Activated B cell treated with CpG ODN at 0.5 μM for 24 hours (primary cell): ENCODE measurements at regions not wholly inside any gene's neighbourhood (a gene's known extent, or its start where the extent isn't known, plus 50 kb on each side); places are given as distances from the start of the nearest gene placed in this dataset.

Experiments used
- ATAC-seq: fragments of 200-7000 bp; cut with Tn5 transposase; one replicate; pipeline ENCODE4 v1.10.0; 2021; ENCODE audit warnings: low read depth, mild to moderate bottlenecking, moderate library complexity
- CTCF ChIA-PET: fragments of 350-600 bp; sonication (Branson Sonifier 250); formaldehyde crosslinking; loops from one replicate; lab custom pipeline; 2021; ENCODE audit warnings: antibody characterized with exemption; lab: Charles Lee
- POLR2A ChIA-PET: fragments of 350-600 bp; sonication (Branson Sonifier 250); formaldehyde crosslinking; loops from one replicate; lab custom pipeline; 2021; ENCODE audit warnings: antibody characterized with exemption; lab: Charles Lee
- DNase-seq: peaks from one replicate; pipeline ENCODE4 v3.0.0; 2022
- H3K27ac Mint-ChIP-seq: one replicate; pipeline ENCODE4 v1.8.0; 2020; ENCODE audit warnings: mixed read lengths
- H3K27me3 Mint-ChIP-seq: one replicate; pipeline ENCODE4 v1.8.0; 2021; ENCODE audit warnings: mixed read lengths
- H3K36me3 Mint-ChIP-seq: one replicate; pipeline ENCODE4 v1.8.0; 2021; ENCODE audit warnings: low read depth, mixed read lengths
- H3K4me1 Mint-ChIP-seq: one replicate; pipeline ENCODE4 v1.8.0; 2021; ENCODE audit warnings: mixed read lengths
- H3K4me3 Mint-ChIP-seq: one replicate; pipeline ENCODE4 v1.8.0; 2020; ENCODE audit warnings: mild to moderate bottlenecking, mixed read lengths
- H3K9me3 Mint-ChIP-seq: one replicate; pipeline ENCODE4 v1.8.0; 2020; ENCODE audit warnings: mixed read lengths
- CTCF ChIP-seq: fragments of 200-600 bp; IDR thresholded peaks from one replicate; pipeline ENCODE4 v1.8.0; 2022; ENCODE audit warnings: antibody characterized with exemption, mild to moderate bottlenecking
- intact Hi-C: fragments of 100-400 bp; cut with micrococcal nuclease; formaldehyde crosslinking; loops from one replicate; pipeline ENCODE4 v1.15.1; 2024

- POLR2A ChIA-PET, result no interaction called here
- H3K9me3 Mint-ChIP-seq, result no peaks in the 10 kb centered on the region
- no peak overlapping the region for H3K4me3 Mint-ChIP-seq
- no peaks in the 10 kb centered on the region for H3K36me3 Mint-ChIP-seq
- ATAC-seq (no peak), DNase-seq (no peak)
- no peak for TF ChIP-seq CTCF
- no peaks in the 10 kb centered on the region for H3K4me1 Mint-ChIP-seq
- H3K27me3 Mint-ChIP-seq, result peaks cover 3% of the 10 kb centered on the region
- intact Hi-C loops, result no loop called here
- no peak overlapping the region for H3K27ac Mint-ChIP-seq
- CTCF ChIA-PET, result no interaction called here
These were observed 210.7 kb upstream of the EOLA2 start for GRCh38 chrX:150148749-150149672.

- intact Hi-C loops, result no loop called here
- CTCF ChIA-PET, result no interaction called here
- H3K4me3 Mint-ChIP-seq, result no peak overlapping the region
These were observed 211.9 kb upstream of the EOLA2 start for GRCh38 chrX:150150076-150150779.

GRCh38 chrX:150150780-150151125, 212.4 kb upstream of the MAMLD1 start:
- intact Hi-C loops, result no loop called here
- no peaks in the 10 kb centered on the region for H3K4me1 Mint-ChIP-seq
- no peak for TF ChIP-seq CTCF
- no peak overlapping the region for H3K4me3 Mint-ChIP-seq
- no peaks in the 10 kb centered on the region for H3K36me3 Mint-ChIP-seq
- ChIA-PET CTCF (no interaction called here), POLR2A (no interaction called here)
- no peaks in the 10 kb centered on the region for H3K9me3 Mint-ChIP-seq
- H3K27ac Mint-ChIP-seq, result no peak overlapping the region
- DNase-seq (no peak), ATAC-seq (no peak)
- peaks cover 3% of the 10 kb centered on the region for H3K27me3 Mint-ChIP-seq

More at GRCh38 chrX:150150076-150150779, 211.9 kb upstream of the EOLA2 start:
- H3K4me1 Mint-ChIP-seq, result no peaks in the 10 kb centered on the region
- no peaks in the 10 kb centered on the region for H3K36me3 Mint-ChIP-seq
- no peak for ATAC-seq
- H3K9me3 Mint-ChIP-seq, result no peaks in the 10 kb centered on the region
- peaks cover 3% of the 10 kb centered on the region for H3K27me3 Mint-ChIP-seq
- no peak overlapping the region for H3K27ac Mint-ChIP-seq
- no peak for DNase-seq
- TF ChIP-seq CTCF, result no peak
- POLR2A ChIA-PET, result no interaction called here

GRCh38 chrX:150152036-150152435, 211.1 kb upstream of the MAMLD1 start:
- no peak overlapping the region for H3K27ac Mint-ChIP-seq
- H3K4me1 Mint-ChIP-seq, result no peaks in the 10 kb centered on the region
- TF ChIP-seq CTCF, result no peak
- no peaks in the 10 kb centered on the region for H3K9me3 Mint-ChIP-seq
- POLR2A ChIA-PET, result no interaction called here
- CTCF ChIA-PET, result no interaction called here
- no peaks in the 10 kb centered on the region for H3K36me3 Mint-ChIP-seq
- intact Hi-C loops, result no loop called here
- ATAC-seq, result no peak
- H3K4me3 Mint-ChIP-seq, result no peak overlapping the region
- H3K27me3 Mint-ChIP-seq, result peaks cover 3% of the 10 kb centered on the region
- DNase-seq, result no peak

GRCh38 chrX:150152546-150152945, 210.6 kb upstream of the MAMLD1 start:
- POLR2A ChIA-PET, result no interaction called here
- TF ChIP-seq CTCF, result no peak
- no peak overlapping the region for H3K27ac Mint-ChIP-seq
- CTCF ChIA-PET, result no interaction called here
- no peaks in the 10 kb centered on the region for H3K4me1 Mint-ChIP-seq
- H3K4me3 Mint-ChIP-seq, result no peak overlapping the region
- no peak for DNase-seq
- intact Hi-C loops, result no loop called here
- H3K36me3 Mint-ChIP-seq, result no peaks in the 10 kb centered on the region
- H3K27me3 Mint-ChIP-seq, result peaks cover 3% of the 10 kb centered on the region
- H3K9me3 Mint-ChIP-seq, result no peaks in the 10 kb centered on the region
- ATAC-seq, result no peak
